ENCODE measurements at regions not wholly inside any gene's neighbourhood (a gene's known extent, or its start where the extent isn't known, plus 50 kb on each side); places are given as distances from the start of the nearest gene placed in this dataset.

DNA sequence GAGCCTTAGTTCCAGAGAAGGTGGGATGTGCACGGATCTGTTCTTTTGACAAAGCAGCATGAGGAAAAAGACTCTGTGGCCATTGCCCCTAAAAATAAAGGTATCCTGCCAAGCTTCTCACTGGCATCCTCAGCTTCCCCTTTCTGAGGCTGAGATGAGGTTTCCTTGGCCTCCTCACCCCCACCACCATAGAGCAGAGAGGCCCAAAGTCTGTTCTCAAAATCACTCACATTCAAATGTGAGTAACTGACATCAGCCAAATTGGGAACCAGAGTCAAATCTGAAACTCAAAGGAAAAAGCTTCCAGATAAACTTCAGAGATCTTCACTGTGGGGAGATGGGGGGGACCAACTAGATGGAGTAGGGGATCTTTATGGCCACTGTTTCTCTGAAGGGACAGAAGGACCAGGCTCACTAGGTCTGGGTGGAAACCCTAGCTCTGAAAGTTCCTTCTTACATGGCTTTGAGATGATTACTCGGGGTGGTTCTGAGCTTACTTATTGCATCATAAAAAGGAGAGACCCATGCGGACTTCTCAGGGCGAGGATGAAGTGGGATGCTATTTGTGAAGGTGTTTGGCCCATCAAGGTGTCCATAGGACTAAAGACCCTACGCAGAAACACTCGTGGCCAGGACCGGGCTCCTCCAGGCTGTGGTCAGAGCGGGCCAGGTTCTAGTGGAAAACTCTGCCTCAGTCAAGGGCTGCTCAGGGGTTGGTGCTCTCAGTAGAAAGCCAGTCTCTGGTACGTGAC, 61.5 kb upstream of the MEF2A start:
- TF ChIP-seq GATA2 (IDR thresholded peaks at IDR 0.05; ENCODE audit: low read depth, low read length) (no peak), GATA3 (IDR thresholded peaks at IDR 0.05; ENCODE audit: low read depth, low read length) (no peak)

All from SH-SY5Y (cell line).